Activated gamma-delta T cell treated with anti-CD3 and anti-CD28 coated beads, Interleukin-2, amount 50 U/mL, for 16 hours (primary cell): ENCODE measurements at regions not wholly inside any gene's neighbourhood (a gene's known extent, or its start where the extent isn't known, plus 50 kb on each side); places are given as distances from the start of the nearest gene placed in this dataset.

Source experiments
- DNase-seq: peaks from one replicate; pipeline ENCODE4 v3.0.0-alpha.2; 2020; ENCODE audit warnings: low read depth

DNA sequence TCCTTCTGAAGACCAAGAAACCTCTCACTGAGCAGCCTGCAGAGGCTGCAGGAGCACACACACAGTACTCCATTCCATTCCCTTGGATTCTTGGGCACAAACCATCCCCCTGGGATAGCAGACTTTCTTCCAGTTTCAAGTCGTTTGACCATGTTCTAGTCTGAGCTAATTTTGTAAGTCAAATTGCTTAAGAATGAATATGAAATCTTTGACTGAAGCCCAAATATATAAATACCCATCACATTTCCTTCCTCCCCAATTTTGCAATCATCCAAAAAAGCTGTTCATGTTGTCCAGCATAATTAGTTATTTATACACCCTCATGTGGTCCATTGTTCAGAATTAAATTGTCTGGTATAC lies 231.2 kb upstream of the TPRG1 start:
- no peak for DNase-seq

GRCh38 chr3:188941103-188941502 lies 230.7 kb upstream of the TPRG1 start:
- no peak for DNase-seq

GRCh38 chr3:188942191-188942590 lies 229.6 kb upstream of the TPRG1 start:
- no peak for DNase-seq

GRCh38 chr3:188943591-188943990 lies 228.2 kb upstream of the TPRG1 start:
- no peak for DNase-seq

DNA sequence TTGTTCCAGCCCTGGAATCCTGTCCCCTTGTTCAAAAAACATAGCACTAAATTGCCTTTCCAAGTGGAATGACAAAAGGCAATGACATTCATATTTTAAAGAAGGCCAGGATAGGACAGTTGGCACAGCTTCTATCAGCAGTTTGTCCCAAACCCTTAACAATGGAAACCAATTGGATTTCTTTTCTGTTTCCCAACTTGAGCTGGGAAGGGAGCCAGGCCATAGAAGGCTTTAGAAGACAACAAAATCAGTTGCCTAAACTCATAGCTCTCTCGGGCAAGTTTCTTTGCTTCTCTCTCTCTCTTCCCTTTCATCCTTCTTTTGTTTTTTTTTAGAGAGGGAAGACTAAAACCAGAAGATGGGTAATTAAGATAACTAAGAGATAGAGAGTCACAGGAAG lies 227.7 kb upstream of the TPRG1 start:
- no peak for DNase-seq

DNA sequence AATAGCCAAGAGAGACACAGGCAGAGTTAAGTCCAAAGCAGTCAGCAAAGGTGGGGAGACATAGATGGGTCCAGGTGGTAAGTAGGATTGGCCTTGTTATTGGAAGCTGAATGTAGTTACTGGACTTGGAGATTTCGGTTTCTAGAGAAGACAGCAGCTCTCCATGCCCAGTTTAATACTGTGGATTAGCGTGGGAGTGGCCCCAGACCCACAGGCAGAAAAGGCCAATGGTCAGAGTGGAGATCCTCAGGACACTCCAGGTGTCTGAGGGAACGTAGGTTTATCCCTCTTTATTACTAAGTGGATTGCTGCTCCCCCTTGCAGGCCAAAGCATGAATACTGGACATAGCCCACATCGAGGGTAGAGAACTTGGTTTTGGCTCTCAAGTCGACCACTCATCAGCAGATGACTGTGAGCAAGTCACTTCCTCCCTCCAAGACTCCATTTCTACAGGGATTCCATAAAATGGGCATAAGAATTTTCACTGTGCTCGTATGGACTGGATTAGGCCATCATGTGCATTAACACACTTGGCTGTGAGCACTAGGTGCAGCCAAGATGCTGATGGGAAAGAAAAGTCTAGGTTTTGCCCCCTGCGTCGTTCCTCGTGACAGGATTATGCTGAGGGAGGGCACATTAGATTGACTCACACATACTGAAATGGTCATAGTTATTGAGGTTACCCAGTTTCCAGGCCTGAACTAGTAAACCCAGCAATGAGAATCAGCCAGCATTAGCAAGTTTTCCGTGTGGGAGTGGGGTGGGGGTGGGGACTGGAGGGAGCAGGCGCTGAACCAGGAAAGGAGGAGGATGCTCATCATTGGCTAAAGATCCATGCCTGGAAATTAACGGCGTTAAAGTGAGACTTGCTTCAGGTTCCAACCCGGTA lies 225.2 kb upstream of the TPRG1 start:
- no peak for DNase-seq

GRCh38 chr3:188947401-188948280 lies 224.1 kb upstream of the TPRG1 start:
- DNase-seq: no peak

GRCh38 chr3:188948281-188948996 lies 223.3 kb upstream of the TPRG1 start:
- DNase-seq: no peak

DNA sequence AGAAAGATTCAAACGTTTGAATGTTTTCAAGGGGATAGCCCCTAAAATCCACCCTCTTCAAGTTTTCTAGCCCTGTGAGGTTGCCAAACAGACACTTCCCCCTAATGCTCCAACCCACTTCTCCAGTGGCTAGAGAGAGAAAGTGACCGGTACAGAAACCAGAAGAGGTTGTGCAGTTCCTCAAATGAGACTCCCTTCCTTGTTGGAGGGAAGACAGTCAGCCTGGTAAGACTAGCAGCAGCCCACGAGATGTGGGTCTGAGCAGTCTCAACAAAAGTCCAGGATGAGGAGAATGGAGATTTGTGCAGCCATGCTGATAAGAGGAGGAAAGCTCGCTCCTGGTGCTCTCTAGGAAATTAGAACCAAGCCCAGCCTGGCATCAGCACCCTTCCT lies 222.8 kb upstream of the TPRG1 start:
- no peak for DNase-seq

DNA sequence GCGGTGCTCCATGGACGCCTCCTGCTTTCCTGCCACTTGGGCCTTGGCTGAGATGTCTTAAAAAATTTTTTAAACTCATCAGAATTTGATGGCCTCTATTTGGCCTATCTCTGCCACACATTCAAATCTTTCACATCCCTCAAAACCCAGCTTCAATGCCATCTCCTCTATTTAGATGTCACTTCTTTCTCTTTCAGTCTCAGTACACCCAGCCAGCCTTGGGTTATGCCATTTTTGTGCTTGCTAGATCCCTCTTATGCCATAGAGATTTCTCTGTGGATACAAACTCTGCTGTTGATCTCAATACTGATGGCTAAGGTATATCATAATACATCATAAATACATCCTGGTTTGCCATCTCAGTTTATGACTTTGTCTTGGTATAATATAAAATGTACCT lies 222.3 kb upstream of the TPRG1 start:
- DNase-seq: no peak

GRCh38 chr3:188949996-188950395 lies 221.8 kb upstream of the TPRG1 start:
- no peak for DNase-seq

DNA sequence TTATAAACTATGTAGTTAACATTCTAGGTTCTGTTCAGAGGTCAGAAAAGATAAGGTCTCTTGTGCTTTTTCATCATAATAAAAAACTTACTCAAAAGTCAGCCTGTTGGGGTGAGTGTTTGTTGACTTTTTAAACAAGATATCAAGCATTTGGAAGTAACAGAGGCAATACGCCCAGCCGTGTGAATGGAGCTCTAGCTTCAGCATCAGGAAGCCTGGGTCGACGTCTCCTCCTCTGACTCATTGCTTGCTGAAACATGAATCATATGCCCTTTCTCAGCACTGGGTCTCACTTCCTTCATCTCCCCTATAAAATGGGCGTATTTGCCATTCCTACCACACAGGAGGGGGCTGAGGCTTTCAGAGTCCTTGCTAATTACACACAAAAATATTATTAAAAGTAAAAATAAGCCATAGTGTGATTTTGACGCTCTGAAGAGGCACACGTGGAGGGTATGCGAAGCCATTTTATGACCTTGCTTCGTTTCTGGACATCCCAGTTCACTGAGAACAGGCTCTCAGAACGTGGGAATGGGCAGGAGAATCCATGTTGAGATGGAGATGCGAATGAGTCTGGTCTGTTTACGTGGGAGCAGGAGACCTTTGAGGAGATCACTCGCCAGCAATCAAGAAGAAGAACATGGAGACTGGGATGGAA lies 220.8 kb upstream of the TPRG1 start:
- DNase-seq: peak; percentile 30

DNA sequence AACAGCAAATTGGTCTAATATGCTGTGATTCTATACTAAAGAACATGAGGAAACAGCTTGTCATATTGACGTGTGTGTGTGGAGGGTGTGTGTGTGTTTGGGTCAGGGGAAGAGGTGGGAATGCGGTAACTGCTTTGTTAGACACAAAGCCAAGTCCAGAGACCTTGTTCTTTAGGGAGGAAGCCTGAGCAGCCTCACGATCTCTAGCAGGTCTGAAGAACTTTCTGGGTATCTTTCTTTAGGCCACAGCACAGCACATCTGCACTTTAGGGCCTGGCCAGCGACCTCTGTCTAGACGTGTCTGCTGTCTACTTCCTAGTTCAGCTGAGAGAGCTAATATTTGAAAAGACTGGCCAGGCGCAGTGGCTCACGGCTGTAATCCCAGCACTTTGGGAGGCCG lies 220.0 kb upstream of the TPRG1 start:
- DNase-seq: no peak

GRCh38 chr3:188954590-188955208 lies 217.1 kb upstream of the TPRG1 start:
- DNase-seq: peak; percentile 62

- no peak for DNase-seq
Measured at GRCh38 chr3:188955919-188956318, 215.9 kb upstream of the TPRG1 start.

DNA sequence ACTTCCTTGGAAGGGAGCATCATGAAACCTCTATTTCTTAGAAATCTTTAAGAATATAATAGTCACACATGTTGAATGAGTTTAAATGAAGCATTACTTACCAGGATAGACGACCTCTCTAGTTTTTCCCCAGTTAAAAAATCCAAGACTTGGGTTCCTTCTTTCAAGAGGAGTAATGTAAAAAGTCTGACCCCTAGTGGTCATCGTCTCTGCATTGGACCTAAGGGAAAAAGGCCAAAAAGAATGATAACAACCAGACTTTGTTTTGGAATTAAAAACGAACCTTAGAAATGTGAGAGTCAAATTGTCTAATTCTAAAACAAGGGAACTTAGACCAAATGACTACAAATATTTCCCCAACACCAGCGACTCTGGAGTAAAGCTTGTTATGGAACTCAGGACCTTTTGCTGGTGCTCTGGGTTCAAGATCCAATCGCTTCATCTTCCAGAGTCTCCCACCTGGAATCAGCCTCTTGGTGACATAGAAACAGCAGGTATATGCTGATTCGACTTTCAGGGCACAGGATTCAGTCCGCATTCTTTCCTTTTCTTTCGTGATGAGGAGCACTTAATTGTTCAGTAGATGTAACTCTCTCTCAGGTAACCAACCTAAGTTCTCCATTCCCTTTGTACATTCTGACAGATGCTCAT lies 214.8 kb upstream of the TPRG1 start:
- DNase-seq: no peak

DNA sequence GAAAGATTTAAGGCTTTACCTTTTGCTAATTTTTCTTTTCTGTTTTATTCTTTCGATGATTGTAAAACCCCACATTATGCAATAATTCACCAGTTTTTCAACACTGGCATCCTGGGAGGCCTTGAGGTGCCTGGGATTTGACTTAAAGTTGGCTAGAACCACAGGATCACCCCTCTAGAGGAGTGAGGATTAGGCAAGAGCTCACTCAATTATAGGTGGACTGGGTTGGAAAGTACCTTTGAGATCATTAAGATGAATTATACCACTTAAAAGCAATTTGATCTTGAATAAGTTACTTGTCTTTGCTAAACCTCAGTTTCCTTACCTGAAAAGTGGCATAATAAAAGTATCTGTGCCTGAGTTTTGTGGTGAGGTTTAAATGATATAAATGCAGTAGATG lies 212.8 kb upstream of the TPRG1 start:
- no peak for DNase-seq

GRCh38 chr3:188962253-188963247 lies 209.2 kb upstream of the TPRG1 start:
- no peak for DNase-seq

GRCh38 chr3:188964957-188965356 lies 206.8 kb upstream of the TPRG1 start:
- no peak for DNase-seq

DNA sequence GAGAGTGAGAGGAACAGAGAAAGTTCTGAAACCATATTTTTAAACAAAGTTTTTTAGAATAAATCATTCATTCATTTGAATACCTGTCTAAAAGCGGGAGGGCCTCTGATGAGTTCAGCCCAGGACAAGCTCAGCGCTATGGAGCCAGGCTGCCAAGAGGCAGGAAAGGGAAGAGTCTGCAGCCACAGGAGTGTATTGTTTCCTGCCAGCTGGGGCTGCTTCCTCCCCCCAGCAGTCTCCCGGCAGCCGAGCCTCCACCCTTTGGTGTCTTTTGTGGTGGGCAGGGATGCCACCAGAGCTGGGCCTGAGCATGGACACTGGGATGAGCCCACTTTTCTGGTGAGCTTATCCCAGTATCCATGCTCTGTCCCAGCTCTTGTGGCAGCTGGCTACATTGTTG lies 199.5 kb upstream of the TPRG1 start:
- no peak for DNase-seq
